OCI-LY1 (cell line): ENCODE measurements at regions not wholly inside any gene's neighbourhood (a gene's known extent, or its start where the extent isn't known, plus 50 kb on each side); places are given as distances from the start of the nearest gene placed in this dataset.

ENCODE experiments used
- EZH2 ChIP-seq: fragments of 200-600 bp; sonication (generic), shearing (Covaris generic); IDR thresholded peaks from 2 replicates; pipeline ENCODE4 v1.8.0; 2017; ENCODE audit warnings: borderline replicate concordance, mixed run types, mild to moderate bottlenecking, antibody characterized with exemption, low read length, moderate library complexity, mixed read lengths
- TF ChIP-seq, protein P1 (sequence below): fragments of 200-600 bp; sonication (generic), shearing (Covaris generic); IDR thresholded peaks from 2 replicates; pipeline ENCODE4 v1.5.1; 2017; ENCODE audit warnings: mild to moderate bottlenecking, antibody characterized with exemption, low read length, moderate library complexity, mixed read lengths

DNA sequence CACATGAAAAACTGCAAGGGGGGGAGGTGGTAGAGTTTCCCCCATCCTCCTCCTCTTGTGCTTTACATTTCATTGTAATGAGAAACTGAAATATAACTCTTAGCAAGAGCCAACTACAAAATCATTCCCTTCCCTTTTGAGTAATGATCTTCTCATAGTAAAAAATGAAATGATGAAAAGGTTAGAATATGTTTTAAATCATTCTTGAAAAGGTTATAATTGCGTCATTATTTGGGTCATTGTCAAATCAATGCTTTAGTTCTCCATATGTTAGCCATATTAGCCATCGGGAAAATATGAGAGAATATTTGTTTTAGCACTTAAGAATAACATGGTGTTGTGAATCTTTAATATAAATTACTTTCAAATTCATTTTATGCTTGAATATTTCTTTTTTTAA, 1185.0 kb upstream of the CDH18 start:
- TF ChIP-seq, protein P1, sequence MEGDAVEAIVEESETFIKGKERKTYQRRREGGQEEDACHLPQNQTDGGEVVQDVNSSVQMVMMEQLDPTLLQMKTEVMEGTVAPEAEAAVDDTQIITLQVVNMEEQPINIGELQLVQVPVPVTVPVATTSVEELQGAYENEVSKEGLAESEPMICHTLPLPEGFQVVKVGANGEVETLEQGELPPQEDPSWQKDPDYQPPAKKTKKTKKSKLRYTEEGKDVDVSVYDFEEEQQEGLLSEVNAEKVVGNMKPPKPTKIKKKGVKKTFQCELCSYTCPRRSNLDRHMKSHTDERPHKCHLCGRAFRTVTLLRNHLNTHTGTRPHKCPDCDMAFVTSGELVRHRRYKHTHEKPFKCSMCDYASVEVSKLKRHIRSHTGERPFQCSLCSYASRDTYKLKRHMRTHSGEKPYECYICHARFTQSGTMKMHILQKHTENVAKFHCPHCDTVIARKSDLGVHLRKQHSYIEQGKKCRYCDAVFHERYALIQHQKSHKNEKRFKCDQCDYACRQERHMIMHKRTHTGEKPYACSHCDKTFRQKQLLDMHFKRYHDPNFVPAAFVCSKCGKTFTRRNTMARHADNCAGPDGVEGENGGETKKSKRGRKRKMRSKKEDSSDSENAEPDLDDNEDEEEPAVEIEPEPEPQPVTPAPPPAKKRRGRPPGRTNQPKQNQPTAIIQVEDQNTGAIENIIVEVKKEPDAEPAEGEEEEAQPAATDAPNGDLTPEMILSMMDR = no peak
- no peak for TF ChIP-seq EZH2
